HG02571 (cell line): ENCODE measurements at regions not wholly inside any gene's neighbourhood (a gene's known extent, or its start where the extent isn't known, plus 50 kb on each side); places are given as distances from the start of the nearest gene placed in this dataset.
A peak's percentile ranks its signal among the peaks of the same experiment; 100 is the strongest.
"Not testable (repeated sequence)": the region's sequence is repeated elsewhere in the genome, so short reads cannot be mapped to it uniquely, and the experiment has no call there.

Experiments used
- ATAC-seq: cut with Tn5 transposase; IDR thresholded peaks from one replicate; pipeline ENCODE4 v1.9.1; 2021; ENCODE audit warnings: mild to moderate bottlenecking, moderate library complexity; ENCODE audit not compliant: unreplicated experiment

DNA sequence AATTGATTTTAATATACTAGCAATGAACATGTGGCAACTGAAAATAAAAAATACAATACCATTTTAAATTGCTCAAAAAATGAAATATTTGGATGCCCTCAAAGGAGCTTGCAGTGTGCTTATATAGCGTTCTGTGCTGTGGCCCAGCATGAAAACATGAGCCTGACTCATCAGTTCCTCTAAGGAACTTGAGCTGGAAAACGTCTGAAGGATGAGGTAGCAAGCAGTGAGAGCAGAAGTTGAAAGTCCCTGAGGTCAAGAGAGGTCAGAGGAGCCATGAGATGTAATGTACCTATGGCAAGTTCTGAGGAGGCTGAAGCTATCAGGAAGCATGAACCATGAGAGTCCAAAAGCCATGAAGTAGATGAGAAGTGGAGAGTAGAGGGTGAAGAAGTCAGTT, 59.7 kb downstream of the HMGB3 start:
- ATAC-seq = no peak

DNA sequence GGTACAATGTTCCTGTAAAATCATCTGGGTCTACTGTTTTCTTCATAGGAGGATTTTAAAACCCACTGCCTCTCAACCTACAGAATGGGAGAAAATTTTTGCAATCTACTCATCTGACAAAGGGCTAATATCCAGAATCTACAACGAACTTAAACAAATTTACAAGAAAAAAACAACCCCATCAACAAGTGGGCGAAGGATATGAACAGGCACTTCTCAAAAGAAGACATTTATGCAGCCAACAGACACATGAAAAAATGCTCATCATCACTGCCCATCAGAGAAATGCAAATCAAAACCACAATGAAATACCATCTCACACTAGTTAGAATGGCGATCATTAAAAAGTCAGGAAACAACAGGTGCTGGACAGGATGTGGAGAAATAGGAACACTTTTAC, 83.2 kb downstream of the HMGB3 start:
- not testable (repeated sequence) for ATAC-seq

DNA sequence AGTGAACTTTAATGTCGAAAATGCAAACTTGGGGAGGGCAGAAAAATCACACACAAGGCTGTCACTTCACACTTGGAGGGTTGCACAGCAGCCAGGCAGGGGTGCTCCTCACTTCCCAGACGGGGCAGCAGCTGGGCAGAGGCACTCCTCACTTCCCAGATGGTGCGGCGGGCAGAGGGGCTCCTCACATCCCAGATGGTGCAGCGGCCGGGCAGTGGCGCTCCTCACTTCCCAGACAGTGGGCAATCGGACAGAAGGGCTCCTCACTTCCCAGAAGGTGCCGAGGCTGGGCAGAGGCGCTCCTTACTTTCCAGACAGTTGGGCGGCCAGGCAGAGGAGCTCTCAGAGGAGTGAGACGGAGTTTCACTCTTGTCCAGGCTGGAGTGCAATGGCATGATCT, 90.6 kb downstream of the HMGB3 start:
- ATAC-seq = no peak

DNA sequence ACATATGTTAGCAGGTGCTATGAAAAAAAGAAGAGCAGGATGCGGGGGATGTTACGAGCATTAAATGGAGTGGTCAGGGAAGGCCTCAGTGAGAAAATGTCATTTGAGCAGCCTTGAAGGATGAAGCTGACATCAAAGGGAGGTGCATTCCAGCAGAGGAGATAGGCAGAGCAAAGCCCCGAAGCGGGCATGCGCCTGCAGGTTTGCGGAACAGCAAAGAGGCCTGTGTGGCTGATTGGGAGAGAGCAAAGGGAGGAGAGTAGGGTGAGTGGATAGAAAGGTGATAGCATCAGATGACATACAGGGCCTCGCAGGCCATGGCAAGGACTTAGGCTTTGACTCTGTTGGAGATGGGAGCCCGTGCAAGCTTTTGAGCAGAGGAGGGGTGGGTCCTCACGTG, 95.4 kb upstream of the GPR50 start:
- no peak for ATAC-seq

DNA sequence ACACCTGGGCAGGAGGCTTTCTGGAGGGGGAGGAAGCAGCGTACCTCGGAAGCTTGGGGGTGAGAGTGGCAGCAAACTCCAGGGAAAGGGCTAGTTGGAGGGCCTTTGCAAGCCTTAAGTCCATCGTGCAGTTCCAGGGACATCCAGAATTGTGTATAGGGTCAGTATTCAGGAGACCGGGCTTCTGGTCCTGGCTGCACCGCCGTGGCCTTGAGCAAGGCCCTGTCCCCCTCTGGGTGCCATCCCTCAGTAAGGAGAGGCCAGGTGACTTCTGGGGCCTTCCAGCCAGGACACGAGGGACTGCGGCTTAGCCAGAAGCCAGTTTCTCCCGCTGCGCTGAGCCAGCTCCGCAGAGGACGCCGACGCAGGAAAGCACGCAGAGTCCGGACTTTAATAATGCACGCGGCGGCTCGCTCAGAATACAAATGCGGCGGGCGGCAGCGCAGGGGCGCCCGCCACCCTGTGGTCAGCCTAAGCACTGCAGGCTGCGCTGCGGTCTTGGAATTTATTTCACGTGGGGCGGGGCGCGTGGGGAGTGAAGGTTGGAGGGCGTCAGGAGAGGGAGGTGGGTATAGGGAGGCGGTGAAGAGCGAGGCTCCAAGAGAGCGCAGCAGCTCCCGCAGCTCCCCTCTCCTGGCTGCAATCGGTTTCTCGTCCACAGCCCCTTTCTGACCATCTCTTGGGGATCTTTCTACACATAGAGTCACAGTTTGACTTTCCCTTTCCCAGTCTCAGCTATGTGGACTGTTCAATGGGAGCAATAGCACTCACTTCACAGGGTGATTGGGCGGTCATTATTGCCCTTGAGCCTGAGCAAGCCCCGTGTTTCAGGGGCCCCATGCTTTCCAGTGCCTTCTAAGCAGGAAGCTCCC, 94.1 kb upstream of the GPR50 start:
- ATAC-seq = peak; percentile 86

DNA sequence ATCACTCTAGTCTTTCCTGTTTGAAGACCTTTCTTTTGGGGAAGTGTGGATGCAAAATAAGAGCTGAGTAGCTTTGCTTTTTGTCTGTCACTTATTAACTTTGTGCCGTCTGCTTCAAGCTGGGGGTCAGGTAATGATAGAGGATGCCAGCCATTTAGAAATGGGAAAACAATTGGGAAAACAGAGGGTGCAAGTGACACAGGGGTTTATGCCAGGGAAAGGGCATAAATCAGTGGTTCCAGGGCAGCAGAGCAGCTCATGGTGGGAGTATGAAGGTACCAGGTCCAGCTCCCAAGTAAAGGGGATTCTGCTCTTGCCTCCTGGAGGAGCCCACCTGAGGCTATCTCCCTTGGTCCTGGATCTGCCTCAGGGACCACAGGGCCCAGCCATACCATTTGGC, 91.9 kb upstream of the GPR50 start:
- ATAC-seq = no peak

DNA sequence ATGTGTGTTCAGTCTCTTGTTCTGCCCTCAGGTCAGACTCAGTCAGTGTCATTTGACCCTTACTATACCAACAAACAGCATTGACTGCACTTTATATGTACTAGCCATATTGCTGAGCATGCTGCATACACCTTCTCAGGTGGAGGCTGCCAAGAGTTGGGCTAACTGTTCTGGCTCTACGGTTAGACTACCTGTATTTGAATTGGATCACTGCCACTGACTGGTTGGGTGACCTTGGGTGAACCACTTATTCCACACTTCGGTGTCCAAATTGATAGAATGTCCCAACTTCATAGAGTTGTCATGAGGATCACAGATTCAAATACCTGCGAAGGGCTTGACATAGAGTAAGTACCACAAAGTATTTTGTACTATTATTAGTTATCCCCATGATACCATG, 91.2 kb upstream of the GPR50 start:
- ATAC-seq = no peak

DNA sequence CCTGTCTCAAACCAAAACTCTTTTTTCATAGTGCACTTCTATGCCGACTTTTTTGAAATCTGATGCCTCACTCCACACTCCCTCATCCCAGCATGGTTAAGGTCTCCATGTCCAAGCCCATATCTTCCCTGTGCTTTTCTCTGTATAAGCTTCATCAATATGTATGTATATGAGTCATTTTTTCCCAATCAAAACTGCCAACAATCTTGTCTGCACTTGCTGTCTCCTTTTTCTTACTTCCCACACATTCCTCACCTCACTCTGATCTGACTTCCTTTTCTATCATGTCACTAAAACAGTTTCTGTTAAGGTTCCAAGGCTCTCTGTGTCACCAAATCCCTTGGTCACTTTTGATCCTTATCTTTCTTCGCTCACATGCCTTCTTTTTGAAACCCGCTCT, 88.2 kb upstream of the GPR50 start:
- ATAC-seq = no peak

DNA sequence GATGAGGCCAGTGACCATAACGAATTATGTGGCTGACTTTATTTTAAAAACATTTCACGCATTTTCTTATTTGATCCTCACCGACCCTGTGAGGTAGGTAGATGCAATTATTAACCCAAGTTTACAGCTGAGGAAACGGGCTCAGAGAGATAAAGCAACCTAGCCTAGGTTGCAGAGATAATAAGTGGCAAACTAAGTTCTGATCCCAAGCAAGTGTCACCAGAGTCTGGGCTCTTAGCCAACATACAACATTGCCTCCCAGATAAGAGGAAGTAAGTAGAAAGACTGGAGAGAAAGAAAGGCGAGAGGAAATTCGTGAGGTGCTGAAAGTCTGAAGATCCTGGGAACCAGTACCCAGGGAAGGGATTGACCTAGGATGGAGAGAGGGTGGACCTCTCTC, 77.4 kb upstream of the GPR50 start:
- ATAC-seq = no peak

DNA sequence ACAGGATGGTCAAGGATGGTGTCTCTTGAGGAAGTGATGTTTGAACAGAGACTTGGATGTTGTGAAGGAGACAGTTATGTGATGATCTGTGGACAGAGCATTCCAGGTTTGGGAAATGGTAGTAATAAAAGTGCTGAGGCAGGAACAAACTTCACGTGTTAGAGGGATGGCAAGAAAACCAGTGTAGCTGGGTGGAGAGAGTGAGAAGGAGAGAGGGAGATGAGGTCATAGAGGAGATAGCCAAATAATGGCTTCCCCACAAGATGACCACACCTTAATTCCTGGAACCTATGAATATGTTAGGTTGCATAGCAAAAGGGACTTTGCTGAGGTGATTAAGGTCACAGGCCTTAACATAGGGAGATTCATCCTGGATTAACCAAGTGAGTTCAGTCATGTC, 75.6 kb upstream of the GPR50 start:
- ATAC-seq = no peak

DNA sequence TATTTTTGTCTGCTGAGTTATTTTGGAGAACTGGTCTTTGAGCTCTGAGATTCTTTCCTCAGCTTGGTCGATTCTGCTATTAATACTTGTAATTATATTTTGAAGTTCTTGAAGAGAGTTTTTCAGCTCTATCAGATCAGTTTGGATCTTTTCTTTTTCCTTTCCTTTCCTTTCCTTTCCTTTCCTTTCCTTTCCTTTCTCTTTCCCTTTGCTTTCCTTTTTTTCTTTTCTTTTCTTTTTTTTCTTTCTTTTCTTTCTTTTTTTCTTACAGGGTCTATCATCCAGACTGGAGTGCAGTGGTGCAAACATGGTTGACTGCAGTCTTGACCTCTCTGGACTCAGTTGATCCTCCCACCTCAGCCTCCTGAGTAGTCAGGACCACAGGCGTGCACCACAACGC, 63.2 kb upstream of the GPR50 start:
- ATAC-seq = not testable (repeated sequence)
